WERI-Rb-1 (cell line): ENCODE measurements at regions not wholly inside any gene's neighbourhood (a gene's known extent, or its start where the extent isn't known, plus 50 kb on each side); places are given as distances from the start of the nearest gene placed in this dataset.

ENCODE experiments used
- DNase-seq: peaks from one replicate; pipeline ENCODE4 v3.0.0-alpha.2; 2020
- H3K27ac ChIP-seq: fragments of 250-450 bp; sonication (Bioruptor Pico); 2 replicates; pipeline ENCODE4 v1.5.1; 2020; ENCODE audit warnings: mild to moderate bottlenecking, moderate library complexity
- H3K27me3 ChIP-seq: fragments of 250-450 bp; sonication (Bioruptor Pico); 2 replicates; pipeline ENCODE4 v1.5.1; 2021; ENCODE audit warnings: mild to moderate bottlenecking, low read depth, moderate library complexity; ENCODE audit not compliant: insufficient read depth, severe bottlenecking
- H3K36me3 ChIP-seq: fragments of 250-450 bp; sonication (Bioruptor Pico); 2 replicates; pipeline ENCODE4 v1.5.1; 2020; ENCODE audit warnings: mild to moderate bottlenecking, moderate library complexity
- H3K4me3 ChIP-seq: 2 replicates; pipeline ENCODE4 v1.5.1; 2011; ENCODE audit warnings: low read depth, mild to moderate bottlenecking, control low read depth, low read length
- H3K9me3 ChIP-seq: fragments of 250-450 bp; sonication (Bioruptor Pico); 2 replicates; pipeline ENCODE4 v1.5.1; 2021; ENCODE audit warnings: mild to moderate bottlenecking, moderate library complexity; ENCODE audit not compliant: severe bottlenecking
- TF ChIP-seq, protein P1 (sequence below): IDR thresholded peaks from 2 replicates; pipeline ENCODE4 v1.5.1; 2011; ENCODE audit warnings: low read depth, mild to moderate bottlenecking, control low read depth, inconsistent platforms, low read length

DNA sequence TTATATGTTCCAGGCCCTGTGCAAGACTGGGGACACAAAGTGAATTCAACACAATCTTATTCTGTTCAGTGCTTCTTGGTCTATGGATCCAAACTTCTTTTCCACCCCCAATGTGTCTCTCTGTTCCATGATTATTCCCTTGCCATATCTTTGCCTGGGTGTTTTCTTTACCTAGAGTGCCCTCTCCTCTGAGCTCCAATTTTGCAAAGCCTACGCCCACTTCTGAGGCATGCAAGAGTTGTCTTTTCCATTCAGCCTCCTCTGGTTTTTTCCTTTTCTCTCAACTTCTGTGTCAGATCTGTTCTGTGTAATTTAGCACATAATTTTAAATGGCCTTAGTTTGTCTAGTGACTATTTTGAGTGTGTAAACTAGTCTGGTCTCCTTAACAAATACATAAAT, 72.8 kb upstream of the PLCL2 start:
- Histone ChIP-seq H3K9me3 (no peaks in the 10 kb centered on the region), H3K4me3 (no peak overlapping the region), H3K27ac (no peak overlapping the region), H3K36me3 (no peaks in the 10 kb centered on the region), H3K27me3 (no peaks in the 10 kb centered on the region)
- TF ChIP-seq, protein P1, sequence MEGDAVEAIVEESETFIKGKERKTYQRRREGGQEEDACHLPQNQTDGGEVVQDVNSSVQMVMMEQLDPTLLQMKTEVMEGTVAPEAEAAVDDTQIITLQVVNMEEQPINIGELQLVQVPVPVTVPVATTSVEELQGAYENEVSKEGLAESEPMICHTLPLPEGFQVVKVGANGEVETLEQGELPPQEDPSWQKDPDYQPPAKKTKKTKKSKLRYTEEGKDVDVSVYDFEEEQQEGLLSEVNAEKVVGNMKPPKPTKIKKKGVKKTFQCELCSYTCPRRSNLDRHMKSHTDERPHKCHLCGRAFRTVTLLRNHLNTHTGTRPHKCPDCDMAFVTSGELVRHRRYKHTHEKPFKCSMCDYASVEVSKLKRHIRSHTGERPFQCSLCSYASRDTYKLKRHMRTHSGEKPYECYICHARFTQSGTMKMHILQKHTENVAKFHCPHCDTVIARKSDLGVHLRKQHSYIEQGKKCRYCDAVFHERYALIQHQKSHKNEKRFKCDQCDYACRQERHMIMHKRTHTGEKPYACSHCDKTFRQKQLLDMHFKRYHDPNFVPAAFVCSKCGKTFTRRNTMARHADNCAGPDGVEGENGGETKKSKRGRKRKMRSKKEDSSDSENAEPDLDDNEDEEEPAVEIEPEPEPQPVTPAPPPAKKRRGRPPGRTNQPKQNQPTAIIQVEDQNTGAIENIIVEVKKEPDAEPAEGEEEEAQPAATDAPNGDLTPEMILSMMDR = no peak
- no peak for DNase-seq

DNA sequence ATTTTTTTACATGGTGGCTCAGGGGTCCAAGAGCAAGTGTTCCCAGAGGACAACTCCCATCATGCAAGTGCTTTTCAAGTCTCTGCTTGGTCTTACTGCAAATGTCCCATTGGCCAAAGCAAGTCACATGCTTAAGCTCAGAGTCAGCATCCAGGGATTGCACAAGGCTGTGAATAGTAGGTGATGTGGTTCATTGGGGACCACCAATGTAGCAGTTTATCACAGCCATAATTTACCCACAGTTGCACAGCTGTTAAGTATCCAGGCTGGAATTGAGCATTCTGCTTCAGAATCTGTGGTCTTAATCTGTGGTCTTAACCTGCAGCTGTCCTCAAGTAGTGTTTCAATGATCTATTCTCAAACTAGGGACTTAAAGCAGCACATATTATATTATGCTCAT, 71.4 kb upstream of the PLCL2 start:
- no peak overlapping the region for H3K27ac ChIP-seq
- TF ChIP-seq, protein P1 = no peak
- DNase-seq = no peak

DNA sequence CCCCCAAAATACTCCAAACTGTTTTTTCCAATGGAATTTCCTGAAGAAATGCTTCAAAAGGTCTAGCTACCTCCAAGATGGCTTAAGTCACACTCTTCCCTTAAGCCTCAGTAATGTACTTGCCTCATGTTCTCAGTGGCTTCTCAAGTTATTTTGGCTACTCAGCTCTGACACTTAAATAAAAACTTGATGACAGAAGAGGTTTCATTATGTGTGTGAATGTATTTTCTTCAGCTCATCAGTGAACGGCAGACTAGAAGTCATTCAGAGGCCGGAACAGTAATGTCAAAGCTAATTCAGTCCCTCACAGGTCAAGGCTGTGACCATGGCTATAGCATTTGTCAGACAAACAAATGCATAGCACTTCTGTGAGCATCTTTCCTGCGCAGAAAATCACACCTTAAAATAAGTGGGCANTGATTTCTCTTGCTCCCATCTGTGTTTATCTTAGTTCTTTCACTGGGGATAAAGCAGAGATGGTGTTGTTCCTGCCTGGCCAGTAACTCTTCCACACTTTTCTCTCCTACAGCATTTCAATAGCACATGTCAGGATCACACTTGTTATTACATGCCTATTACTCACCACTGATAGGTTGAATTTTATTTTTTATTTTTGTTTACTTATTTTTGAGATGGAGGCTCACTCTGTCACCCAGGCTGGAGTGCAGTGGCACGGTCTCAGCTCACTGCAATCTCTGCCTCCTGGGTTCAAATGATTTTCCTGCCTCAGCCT, 68.5 kb upstream of the PLCL2 start:
- DNase-seq = no peak
- Histone ChIP-seq H3K36me3 (no peaks in the 10 kb centered on the region), H3K27me3 (no peaks in the 10 kb centered on the region), H3K4me3 (no peak overlapping the region), H3K9me3 (no peaks in the 10 kb centered on the region), H3K27ac (no peak overlapping the region)
- TF ChIP-seq, protein P1 = no peak

More for the DNA sequence above, 71.4 kb upstream of the PLCL2 start:
- Histone ChIP-seq H3K9me3 (no peaks in the 10 kb centered on the region), H3K27me3 (no peaks in the 10 kb centered on the region), H3K4me3 (no peak overlapping the region), H3K36me3 (no peaks in the 10 kb centered on the region)

DNA sequence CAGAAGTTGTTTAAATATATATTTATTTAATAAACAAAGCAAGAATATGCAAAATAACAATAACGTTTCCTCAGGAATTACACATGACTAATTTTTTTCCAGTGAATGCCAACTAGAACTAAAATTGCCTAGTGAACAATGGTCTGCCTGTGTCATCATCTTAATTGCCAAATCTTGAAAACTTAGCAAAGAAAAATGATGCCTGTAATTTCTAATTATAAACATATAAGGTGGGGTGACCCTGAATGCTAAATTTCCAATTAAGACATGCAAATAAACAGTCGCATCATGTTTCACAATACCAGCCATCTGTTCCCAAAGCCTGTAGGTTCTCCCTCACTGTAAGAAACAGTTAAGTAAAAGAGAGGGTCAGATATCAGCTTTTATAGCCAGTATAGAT, 67.6 kb upstream of the PLCL2 start:
- DNase-seq = no peak
- Histone ChIP-seq H3K4me3 (no peak overlapping the region), H3K9me3 (no peaks in the 10 kb centered on the region), H3K27ac (no peak overlapping the region), H3K27me3 (no peaks in the 10 kb centered on the region), H3K36me3 (no peaks in the 10 kb centered on the region)
- TF ChIP-seq, protein P1 = no peak

DNA sequence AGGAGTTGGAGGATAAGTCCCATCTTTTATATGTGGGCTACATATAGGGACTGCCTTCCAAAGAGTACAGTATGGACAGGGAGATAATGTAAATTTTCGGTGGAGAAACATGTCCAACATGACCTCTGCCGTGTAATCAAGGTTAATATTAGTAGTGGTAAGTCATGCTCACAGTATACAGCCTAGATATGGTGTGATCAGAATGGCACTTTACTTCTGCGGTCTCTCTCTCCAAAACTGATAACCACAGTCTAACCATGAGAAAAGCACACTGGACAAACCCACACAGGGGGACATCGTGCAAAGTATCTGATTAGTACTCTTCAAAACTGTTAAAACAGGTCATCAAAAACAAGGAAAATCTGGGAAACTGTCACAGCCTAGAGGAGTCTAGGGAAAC, 66.6 kb upstream of the PLCL2 start:
- Histone ChIP-seq H3K27me3 (no peaks in the 10 kb centered on the region), H3K36me3 (no peaks in the 10 kb centered on the region), H3K9me3 (no peaks in the 10 kb centered on the region), H3K27ac (no peak overlapping the region), H3K4me3 (no peak overlapping the region)
- no peak for DNase-seq
- TF ChIP-seq, protein P1 = no peak

DNA sequence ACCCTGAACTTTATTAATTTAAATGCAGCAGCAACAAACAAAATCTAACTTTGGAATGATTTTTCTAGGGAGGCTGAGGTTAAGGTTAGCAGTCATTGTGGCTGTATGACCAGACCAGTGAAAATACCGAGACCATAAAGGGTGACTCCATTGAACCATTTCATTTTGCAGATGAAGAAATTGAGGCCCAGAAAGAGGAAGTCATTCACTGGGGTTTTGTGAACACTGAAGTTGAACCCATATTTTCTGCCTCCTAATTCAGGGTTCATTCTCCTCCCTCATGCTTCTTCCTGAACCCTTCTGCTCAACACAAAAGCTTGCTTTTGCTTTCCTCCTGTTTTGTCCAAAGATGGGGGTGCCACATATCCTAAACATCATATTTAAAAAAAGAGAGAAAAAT, 65.8 kb upstream of the PLCL2 start:
- no peak overlapping the region for H3K27ac ChIP-seq
- no peak overlapping the region for H3K4me3 ChIP-seq
- DNase-seq = no peak
- TF ChIP-seq, protein P1 = no peak
- no peaks in the 10 kb centered on the region for H3K9me3 ChIP-seq
- H3K27me3 ChIP-seq = no peaks in the 10 kb centered on the region
- no peaks in the 10 kb centered on the region for H3K36me3 ChIP-seq
